ENCODE measurements at regions not wholly inside any gene's neighbourhood (a gene's known extent, or its start where the extent isn't known, plus 50 kb on each side); places are given as distances from the start of the nearest gene placed in this dataset.

DNA sequence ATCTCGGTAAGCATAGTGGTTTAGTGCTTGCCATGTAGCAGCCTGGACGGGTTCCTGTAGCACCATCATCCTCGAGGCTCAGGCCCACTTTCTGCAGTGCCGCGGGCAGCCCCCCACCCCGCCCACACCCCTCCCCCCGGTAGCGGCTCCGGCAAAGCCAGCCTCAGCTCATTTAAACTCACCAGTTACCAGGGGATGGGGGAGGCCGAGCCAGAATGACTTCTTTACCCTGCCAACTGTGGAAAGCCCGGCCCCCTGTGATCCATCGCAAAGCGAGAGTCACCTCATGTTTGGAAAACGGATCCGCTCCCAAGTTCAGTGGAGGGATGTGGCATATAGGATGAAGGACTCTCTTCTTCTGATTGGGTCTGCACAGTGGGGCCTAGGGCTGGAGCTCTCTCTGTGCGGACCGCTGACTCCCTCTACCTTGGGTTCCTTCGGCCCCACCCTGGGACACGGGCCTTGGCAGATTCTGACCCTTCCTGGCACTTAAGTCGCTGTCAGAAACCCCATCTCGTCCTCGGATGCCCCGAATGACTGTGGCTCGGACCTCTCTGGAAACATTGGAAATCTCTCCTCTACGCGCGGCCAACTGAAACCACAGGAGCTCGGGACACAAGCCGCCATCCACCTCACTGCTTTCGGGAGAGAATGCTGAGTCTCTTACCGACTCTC, 337.8 kb upstream of the DEFB115 start:
- Histone ChIP-seq H3K36me3 (ENCODE audit: control insufficient read depth in 4 of 4, insufficient read depth in 3 of 4, low read depth in 1 of 4, low read length in 3 of 4) (no peaks in the 10 kb centered on the region), H3K4me1 (ENCODE audit: control insufficient read depth in 4 of 4, insufficient read depth in 4 of 4, low read length in 3 of 4) (no peaks in the 10 kb centered on the region), H3K4me3 (ENCODE audit: low read depth in 1 of 3, low read length in 3 of 3) (no peak overlapping the region), H3K27me3 (ENCODE audit: control insufficient read depth in 4 of 4, insufficient read depth in 4 of 4, low read length in 3 of 4) (no peaks in the 10 kb centered on the region), H3K9ac (ENCODE audit: low read depth in 1 of 2, low read length in 2 of 2) (no peak overlapping the region), H3K27ac (ENCODE audit: low read depth in 1 of 2, low read length in 2 of 2) (no peak overlapping the region), H3K9me3 (ENCODE audit: control insufficient read depth in 4 of 4, low read length in 3 of 4) (peaks cover 0 to 4% (median 2%) of the 10 kb centered on the region in 4 donors)
- TF ChIP-seq FOXA2 (IDR thresholded peaks at IDR 0.05) = no peak
- no peak for TF ChIP-seq JUND (IDR thresholded peaks at IDR 0.05)
- TF ChIP-seq RXRA (IDR thresholded peaks at IDR 0.05) = no peak
- no peak for TF ChIP-seq YY1 (IDR thresholded peaks at IDR 0.05)
- no peak for TF ChIP-seq RAD21 (IDR thresholded peaks at IDR 0.05)
- TF ChIP-seq, protein P1, sequence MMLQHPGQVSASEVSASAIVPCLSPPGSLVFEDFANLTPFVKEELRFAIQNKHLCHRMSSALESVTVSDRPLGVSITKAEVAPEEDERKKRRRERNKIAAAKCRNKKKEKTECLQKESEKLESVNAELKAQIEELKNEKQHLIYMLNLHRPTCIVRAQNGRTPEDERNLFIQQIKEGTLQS (IDR thresholded peaks at IDR 0.05) = no peak
- TF ChIP-seq, protein P2, sequence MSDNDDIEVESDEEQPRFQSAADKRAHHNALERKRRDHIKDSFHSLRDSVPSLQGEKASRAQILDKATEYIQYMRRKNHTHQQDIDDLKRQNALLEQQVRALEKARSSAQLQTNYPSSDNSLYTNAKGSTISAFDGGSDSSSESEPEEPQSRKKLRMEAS (IDR thresholded peaks at IDR 0.05) = no peak
- TF ChIP-seq GABPA (IDR thresholded peaks at IDR 0.05 in 1 of 2, conservative IDR thresholded peaks at IDR 0.05 in 1 of 2) = no peak
- 82% methylated on average over 31 of the region's 31 CpGs for WGBS
- DNase-seq (ENCODE audit: low spot score) = no peak

DNA sequence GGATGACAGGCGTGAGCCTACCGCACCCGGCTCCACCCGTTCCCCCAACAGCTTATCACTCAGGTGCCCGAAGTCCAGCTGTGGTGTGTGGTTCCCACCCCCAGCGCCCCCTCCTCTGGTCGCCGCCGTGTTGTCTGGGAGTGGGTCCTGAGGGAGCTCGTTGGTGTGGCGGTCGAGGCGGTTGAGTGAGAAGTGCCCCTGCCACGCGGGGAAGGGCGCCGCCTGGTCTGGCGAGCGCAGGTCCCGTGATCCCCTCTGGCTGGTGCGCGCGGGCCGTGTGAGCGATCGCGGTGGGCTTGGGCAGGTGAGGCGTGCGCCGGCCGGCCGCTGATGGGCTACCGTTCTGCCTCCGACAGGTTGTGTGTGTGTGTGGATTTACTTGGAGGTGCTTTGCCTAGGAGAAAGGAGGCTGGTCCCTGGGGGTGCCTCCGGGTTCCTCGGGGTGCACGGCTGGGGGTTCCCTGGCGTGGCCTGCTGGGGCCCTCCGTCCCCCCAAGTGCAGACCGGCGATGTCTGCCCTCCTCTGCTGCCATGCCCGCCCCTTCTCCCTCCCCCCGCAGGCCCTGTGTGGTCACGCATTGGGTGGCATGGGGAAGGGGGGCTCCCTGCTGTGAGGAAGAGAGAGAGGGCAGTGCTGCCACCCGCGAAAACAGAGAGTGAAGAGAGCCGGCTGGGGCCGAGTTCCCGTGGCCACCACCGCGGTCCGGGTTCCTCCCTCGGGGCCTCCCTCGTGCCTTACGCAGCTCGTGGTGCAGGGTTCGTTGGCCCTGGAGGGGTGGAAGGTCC, 336.0 kb upstream of the DEFB115 start:
- no peak overlapping the region for H3K4me3 ChIP-seq (ENCODE audit: low read depth in 1 of 3, low read length in 3 of 3)
- no peak for DNase-seq (ENCODE audit: low spot score)
- H3K36me3 ChIP-seq (ENCODE audit: control insufficient read depth in 4 of 4, insufficient read depth in 3 of 4, low read depth in 1 of 4, low read length in 3 of 4) = no peaks in the 10 kb centered on the region
- no peaks in the 10 kb centered on the region for H3K4me1 ChIP-seq (ENCODE audit: control insufficient read depth in 4 of 4, insufficient read depth in 4 of 4, low read length in 3 of 4)
- 76% methylated on average over 57 of the region's 57 CpGs for WGBS
- H3K27me3 ChIP-seq (ENCODE audit: control insufficient read depth in 4 of 4, insufficient read depth in 4 of 4, low read length in 3 of 4) = no peaks in the 10 kb centered on the region
- no peak overlapping the region for H3K27ac ChIP-seq (ENCODE audit: low read depth in 1 of 2, low read length in 2 of 2)
- TF ChIP-seq, protein P2 (IDR thresholded peaks at IDR 0.05) = no peak
- TF ChIP-seq, protein P3, sequence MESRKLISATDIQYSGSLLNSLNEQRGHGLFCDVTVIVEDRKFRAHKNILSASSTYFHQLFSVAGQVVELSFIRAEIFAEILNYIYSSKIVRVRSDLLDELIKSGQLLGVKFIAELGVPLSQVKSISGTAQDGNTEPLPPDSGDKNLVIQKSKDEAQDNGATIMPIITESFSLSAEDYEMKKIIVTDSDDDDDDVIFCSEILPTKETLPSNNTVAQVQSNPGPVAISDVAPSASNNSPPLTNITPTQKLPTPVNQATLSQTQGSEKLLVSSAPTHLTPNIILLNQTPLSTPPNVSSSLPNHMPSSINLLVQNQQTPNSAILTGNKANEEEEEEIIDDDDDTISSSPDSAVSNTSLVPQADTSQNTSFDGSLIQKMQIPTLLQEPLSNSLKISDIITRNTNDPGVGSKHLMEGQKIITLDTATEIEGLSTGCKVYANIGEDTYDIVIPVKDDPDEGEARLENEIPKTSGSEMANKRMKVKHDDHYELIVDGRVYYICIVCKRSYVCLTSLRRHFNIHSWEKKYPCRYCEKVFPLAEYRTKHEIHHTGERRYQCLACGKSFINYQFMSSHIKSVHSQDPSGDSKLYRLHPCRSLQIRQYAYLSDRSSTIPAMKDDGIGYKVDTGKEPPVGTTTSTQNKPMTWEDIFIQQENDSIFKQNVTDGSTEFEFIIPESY (IDR thresholded peaks at IDR 0.05) = no peak
- TF ChIP-seq FOXA2 (IDR thresholded peaks at IDR 0.05) (no peak), JUND (IDR thresholded peaks at IDR 0.05) (no peak)
- no peak overlapping the region for H3K9ac ChIP-seq (ENCODE audit: low read depth in 1 of 2, low read length in 2 of 2)
- peaks cover 0 to 8% (median 3%) of the 10 kb centered on the region in 4 donors for H3K9me3 ChIP-seq (ENCODE audit: control insufficient read depth in 4 of 4, low read length in 3 of 4)

DNA sequence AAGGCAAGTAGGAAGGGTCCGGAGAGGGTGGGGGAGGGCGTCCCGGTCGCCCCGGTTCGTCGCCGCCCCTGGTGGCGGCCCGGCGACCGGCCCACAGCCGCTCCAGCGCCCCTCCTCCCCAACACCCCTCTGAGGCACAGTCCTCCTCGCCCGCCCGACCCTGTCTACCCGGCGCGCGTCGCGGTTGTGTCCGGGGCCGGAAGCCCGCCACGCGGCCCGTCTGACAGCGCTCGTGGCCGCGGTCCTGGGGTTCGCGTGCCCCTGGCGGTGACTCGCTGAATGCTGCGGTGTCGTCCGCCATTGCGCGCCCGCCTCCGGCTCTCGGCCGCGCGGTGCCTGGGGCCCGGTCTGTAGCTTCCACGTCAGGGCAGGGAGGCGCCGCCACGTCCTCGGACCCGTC, 335.3 kb upstream of the DEFB115 start:
- Histone ChIP-seq H3K27ac (ENCODE audit: low read depth in 1 of 2, low read length in 2 of 2) (no peak overlapping the region), H3K9ac (ENCODE audit: low read depth in 1 of 2, low read length in 2 of 2) (no peak overlapping the region), H3K36me3 (ENCODE audit: control insufficient read depth in 4 of 4, insufficient read depth in 3 of 4, low read depth in 1 of 4, low read length in 3 of 4) (no peaks in the 10 kb centered on the region), H3K9me3 (ENCODE audit: control insufficient read depth in 4 of 4, low read length in 3 of 4) (peaks cover 0 to 8% (median 3%) of the 10 kb centered on the region in 4 donors), H3K4me3 (ENCODE audit: low read depth in 1 of 3, low read length in 3 of 3) (no peak overlapping the region), H3K4me1 (ENCODE audit: control insufficient read depth in 4 of 4, insufficient read depth in 4 of 4, low read length in 3 of 4) (no peaks in the 10 kb centered on the region), H3K27me3 (ENCODE audit: control insufficient read depth in 4 of 4, insufficient read depth in 4 of 4, low read length in 3 of 4) (no peaks in the 10 kb centered on the region)
- WGBS = 35% methylated on average over 55 of the region's 55 CpGs
- no peak for DNase-seq (ENCODE audit: low spot score)
- TF ChIP-seq, protein P2 (IDR thresholded peaks at IDR 0.05) = no peak
- no peak for TF ChIP-seq JUND (IDR thresholded peaks at IDR 0.05)

Measured in liver (tissue), 7 donors.